ENCODE measurements at regions not wholly inside any gene's neighbourhood (a gene's known extent, or its start where the extent isn't known, plus 50 kb on each side); places are given as distances from the start of the nearest gene placed in this dataset.

DNA sequence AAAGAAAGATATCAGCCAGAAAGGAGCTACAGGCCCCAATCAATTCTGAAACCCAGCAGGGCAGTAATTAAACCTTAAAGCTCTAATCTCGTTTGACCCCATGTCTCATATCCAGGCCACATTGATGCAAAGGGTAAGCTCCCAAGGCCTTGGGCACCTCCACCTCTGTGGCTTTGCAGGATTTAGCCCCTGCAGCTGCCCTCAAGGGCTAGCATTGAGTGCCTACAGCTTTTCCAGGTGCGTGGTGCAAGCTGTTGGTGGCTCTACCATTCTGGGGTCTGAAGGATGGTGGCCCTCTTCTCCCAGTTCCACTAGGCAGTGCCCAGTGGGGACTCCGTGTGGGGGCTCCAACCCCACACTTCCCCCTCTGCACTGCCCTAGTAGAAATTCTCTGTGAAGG is 429.9 kb downstream of the NPHP4 start:
- no peak overlapping the region for H3K4me3 ChIP-seq (ENCODE audit: low read depth, low read length)
- TF ChIP-seq CTCF (conservative IDR thresholded peaks at IDR 0.05; ENCODE audit: low read depth, low read length): no peak
- no peak for DNase-seq (ENCODE audit: low read depth)

DNA sequence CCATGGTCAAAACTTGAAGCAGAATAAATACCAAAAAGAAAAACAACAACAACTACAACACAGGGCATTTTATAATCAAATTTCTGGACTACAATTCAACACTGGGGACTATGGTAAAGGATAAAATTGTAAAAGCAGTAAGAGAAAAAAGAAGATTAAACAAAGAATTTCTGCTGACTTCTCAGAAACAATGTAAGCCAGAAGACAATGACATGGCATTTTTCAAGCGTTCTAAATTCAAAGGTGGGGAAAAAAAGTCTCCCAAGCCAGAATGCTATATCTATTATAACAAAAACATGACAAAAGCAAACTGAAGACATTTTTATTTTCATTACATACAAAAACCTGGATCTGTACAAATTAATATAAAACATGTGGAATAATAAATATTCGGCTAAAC is 433.1 kb downstream of the NPHP4 start:
- H3K4me3 ChIP-seq (ENCODE audit: low read depth, low read length): no peak overlapping the region
- TF ChIP-seq CTCF (conservative IDR thresholded peaks at IDR 0.05; ENCODE audit: low read depth, low read length): no peak
- no peak for DNase-seq (ENCODE audit: low read depth)

GRCh38 chr1:5555853-5556252 is 436.4 kb downstream of the NPHP4 start:
- no peak overlapping the region for H3K4me3 ChIP-seq (ENCODE audit: low read depth, low read length)
- no peak for TF ChIP-seq CTCF (conservative IDR thresholded peaks at IDR 0.05; ENCODE audit: low read depth, low read length)
- DNase-seq (ENCODE audit: low read depth): no peak

- no peak for DNase-seq (ENCODE audit: low read depth)
- H3K4me3 ChIP-seq (ENCODE audit: low read depth, low read length): no peak overlapping the region
- no peak for TF ChIP-seq CTCF (conservative IDR thresholded peaks at IDR 0.05; ENCODE audit: low read depth, low read length)
These were observed 437.4 kb downstream of the NPHP4 start for GRCh38 chr1:5554784-5555183.

DNA sequence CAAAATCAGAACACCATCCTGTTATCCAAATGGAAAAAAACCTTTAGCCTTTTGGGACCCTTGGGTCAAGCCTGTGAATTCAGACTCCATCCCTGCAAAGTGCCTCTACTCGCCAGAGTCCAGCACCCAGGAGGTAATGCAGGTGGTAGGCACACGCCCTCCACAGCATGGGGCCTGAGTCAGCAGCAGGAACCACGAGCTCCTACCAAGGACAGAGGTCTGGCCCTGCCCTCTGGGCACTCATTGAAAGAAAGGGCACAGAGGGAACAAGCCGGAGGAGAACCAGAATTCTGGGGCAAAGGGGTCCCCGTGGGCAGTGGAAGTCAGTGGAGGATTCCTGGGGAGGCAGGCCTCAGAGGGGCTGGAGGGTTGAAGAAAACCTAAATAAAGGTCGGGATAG is 438.1 kb downstream of the NPHP4 start:
- no peak for DNase-seq (ENCODE audit: low read depth)
- no peak for TF ChIP-seq CTCF (conservative IDR thresholded peaks at IDR 0.05; ENCODE audit: low read depth, low read length)
- H3K4me3 ChIP-seq (ENCODE audit: low read depth, low read length): no peak overlapping the region

DNA sequence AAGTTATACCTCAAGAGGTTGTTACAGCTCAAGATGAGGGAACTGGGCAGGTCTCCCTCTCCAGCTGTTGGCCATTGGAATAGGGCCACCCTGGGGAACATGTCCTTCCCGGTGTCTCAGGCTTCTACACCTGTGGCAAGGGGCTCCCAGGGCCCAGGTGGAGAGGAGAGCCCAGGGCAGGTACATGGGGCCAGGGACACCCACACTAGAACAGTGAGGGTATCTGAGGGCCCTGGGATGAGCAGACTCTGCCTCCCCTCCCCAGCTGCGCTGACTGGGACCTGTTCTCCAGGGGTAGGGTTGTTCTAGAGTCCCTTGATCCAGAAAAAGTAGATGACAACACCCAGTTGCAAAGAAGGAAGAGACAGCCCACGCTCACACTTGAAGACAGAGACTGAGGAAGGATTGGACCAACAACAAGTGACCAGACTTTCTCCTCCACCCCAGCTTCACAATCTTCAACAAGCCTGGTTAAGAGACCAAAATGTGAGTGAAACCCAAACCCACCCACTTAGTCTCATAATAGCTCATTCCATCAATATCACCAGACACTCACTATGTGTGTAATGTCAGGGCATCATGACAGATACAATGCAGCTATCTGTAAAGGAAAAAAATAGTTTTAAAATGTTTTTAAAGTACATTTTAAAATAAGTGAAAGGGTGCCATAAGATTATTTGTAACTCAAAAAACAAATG is 439.3 kb downstream of the NPHP4 start:
- TF ChIP-seq CTCF (conservative IDR thresholded peaks at IDR 0.05; ENCODE audit: low read depth, low read length): no peak
- no peak overlapping the region for H3K4me3 ChIP-seq (ENCODE audit: low read depth, low read length)
- no peak for DNase-seq (ENCODE audit: low read depth)

GRCh38 chr1:5551274-5551975 is 440.8 kb downstream of the NPHP4 start:
- H3K4me3 ChIP-seq (ENCODE audit: low read depth, low read length): no peak overlapping the region
- no peak for TF ChIP-seq CTCF (conservative IDR thresholded peaks at IDR 0.05; ENCODE audit: low read depth, low read length)
- DNase-seq (ENCODE audit: low read depth): peak; percentile 5
